ENCODE measurements at regions not wholly inside any gene's neighbourhood (a gene's known extent, or its start where the extent isn't known, plus 50 kb on each side); places are given as distances from the start of the nearest gene placed in this dataset.

DNA sequence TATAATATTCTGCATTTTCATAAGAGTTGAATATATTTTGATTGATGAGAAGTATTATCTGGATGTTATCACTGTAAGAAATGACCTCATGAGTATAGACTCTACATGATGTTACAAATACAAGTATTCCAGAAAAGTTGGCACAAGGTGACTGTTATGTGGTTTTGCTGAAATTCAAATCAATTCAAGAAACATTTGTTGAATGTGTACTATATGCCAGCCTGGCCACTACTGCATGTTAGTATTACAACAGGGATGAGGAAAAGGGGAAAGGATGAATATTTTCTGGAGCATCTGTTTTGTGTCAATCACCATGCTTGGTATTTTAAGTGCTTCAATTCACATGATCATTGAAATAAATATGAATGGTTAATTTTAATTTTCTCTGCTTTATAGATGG, 250.9 kb upstream of the PBX1 start:
- Histone ChIP-seq H3K79me2 (ENCODE audit: low read length) (no peaks in the 10 kb centered on the region), H3K9ac (ENCODE audit: low read length) (no peak overlapping the region), H3K36me3 (replicated peaks; ENCODE audit: low read depth, low read length) (no peaks in the 10 kb centered on the region), H4K20me1 (ENCODE audit: insufficient read depth, low read length) (no peaks in the 10 kb centered on the region), H3K9me3 (ENCODE audit: insufficient read depth, low read length) (no peaks in the 10 kb centered on the region), H3K27me3 (ENCODE audit: low read depth, low read length) (no peaks in the 10 kb centered on the region), H3K4me2 (ENCODE audit: low read length) (no peak overlapping the region), H3K4me3 (ENCODE audit: low read length) (no peak overlapping the region), H2AFZ (ENCODE audit: low read depth, low read length) (no peak overlapping the region), H3K27ac (ENCODE audit: low read length) (no peak overlapping the region), H3K4me1 (ENCODE audit: low read length) (no peaks in the 10 kb centered on the region)
- TF ChIP-seq CTCF (IDR thresholded peaks at IDR 0.05; ENCODE audit: low read depth, low read length) (no peak), EZH2phosphoT487 (IDR thresholded peaks at IDR 0.05; ENCODE audit: low read depth) (no peak)

GRCh38 chr1:164310166-164310565, 248.8 kb upstream of the PBX1 start:
- no peaks in the 10 kb centered on the region for H3K36me3 ChIP-seq (replicated peaks; ENCODE audit: low read depth, low read length)
- H3K4me2 ChIP-seq (ENCODE audit: low read length), result no peak overlapping the region
- no peak overlapping the region for H3K4me3 ChIP-seq (ENCODE audit: low read length)
- H3K9me3 ChIP-seq (ENCODE audit: insufficient read depth, low read length), result no peaks in the 10 kb centered on the region
- no peak overlapping the region for H3K9ac ChIP-seq (ENCODE audit: low read length)
- TF ChIP-seq EZH2phosphoT487 (IDR thresholded peaks at IDR 0.05; ENCODE audit: low read depth), result no peak
- TF ChIP-seq CTCF (IDR thresholded peaks at IDR 0.05; ENCODE audit: low read depth, low read length), result no peak
- H3K27me3 ChIP-seq (ENCODE audit: low read depth, low read length), result no peaks in the 10 kb centered on the region
- H3K4me1 ChIP-seq (ENCODE audit: low read length), result no peaks in the 10 kb centered on the region
- no peak overlapping the region for H3K27ac ChIP-seq (ENCODE audit: low read length)
- H3K79me2 ChIP-seq (ENCODE audit: low read length), result no peaks in the 10 kb centered on the region
- H2AFZ ChIP-seq (ENCODE audit: low read depth, low read length), result no peak overlapping the region
- H4K20me1 ChIP-seq (ENCODE audit: insufficient read depth, low read length), result no peaks in the 10 kb centered on the region

- Histone ChIP-seq H3K9ac (ENCODE audit: low read length) (no peak overlapping the region), H3K27ac (ENCODE audit: low read length) (no peak overlapping the region), H4K20me1 (ENCODE audit: insufficient read depth, low read length) (no peaks in the 10 kb centered on the region), H3K9me3 (ENCODE audit: insufficient read depth, low read length) (no peaks in the 10 kb centered on the region), H3K4me2 (ENCODE audit: low read length) (no peak overlapping the region), H3K4me3 (ENCODE audit: low read length) (no peak overlapping the region), H3K36me3 (replicated peaks; ENCODE audit: low read depth, low read length) (no peaks in the 10 kb centered on the region), H3K27me3 (ENCODE audit: low read depth, low read length) (no peaks in the 10 kb centered on the region), H2AFZ (ENCODE audit: low read depth, low read length) (no peak overlapping the region), H3K79me2 (ENCODE audit: low read length) (no peaks in the 10 kb centered on the region), H3K4me1 (ENCODE audit: low read length) (no peaks in the 10 kb centered on the region)
- no peak for TF ChIP-seq CTCF (IDR thresholded peaks at IDR 0.05; ENCODE audit: low read depth, low read length)
- no peak for TF ChIP-seq EZH2phosphoT487 (IDR thresholded peaks at IDR 0.05; ENCODE audit: low read depth)
Observed at GRCh38 chr1:164311377-164311776, 247.6 kb upstream of the PBX1 start.

DNA sequence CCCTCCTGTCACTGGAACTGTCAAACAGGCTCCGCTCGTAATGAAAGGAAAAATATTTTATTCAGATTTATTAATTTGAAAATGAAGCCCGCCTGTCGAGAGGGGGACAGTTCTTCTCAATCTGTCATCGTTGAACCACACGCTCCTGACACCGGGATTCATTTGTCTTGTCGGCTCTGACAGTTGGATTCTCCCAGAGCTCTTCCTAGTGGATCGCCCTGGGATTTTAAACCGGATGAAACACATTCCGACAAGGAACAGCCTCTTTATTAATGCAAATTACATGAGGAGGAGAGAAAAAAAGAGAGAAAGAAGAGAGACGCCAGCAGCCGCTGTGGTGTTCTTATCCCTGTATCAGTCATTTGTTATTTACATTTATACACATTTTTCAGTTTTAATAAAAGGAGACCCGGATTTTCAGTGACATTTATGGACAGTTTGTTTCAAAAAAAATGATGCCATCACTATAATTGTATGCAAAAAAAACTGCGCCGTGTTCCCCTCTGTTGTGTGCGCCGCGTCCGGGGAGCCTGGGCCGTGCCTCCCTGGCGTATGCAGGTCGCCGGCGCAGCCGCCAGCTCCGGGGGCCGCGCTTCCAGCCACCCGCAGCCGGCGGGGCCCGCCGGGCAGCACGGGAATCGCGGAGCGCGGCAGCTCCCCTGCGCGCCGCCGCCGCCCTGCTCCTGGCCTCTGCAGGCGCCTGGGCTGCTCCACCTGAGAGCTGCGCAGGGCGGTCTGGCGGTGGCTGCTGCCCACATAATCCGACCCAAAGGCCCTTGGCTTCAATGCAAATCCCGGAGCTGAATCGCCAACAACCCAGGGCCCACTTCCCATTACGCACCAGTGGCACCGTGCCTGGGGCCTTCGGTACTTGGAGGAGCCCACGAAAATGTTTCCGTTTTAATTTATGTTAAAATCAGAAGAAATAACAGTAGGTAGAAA, 237.9 kb upstream of the PBX1 start:
- no peak overlapping the region for H3K4me3 ChIP-seq (ENCODE audit: low read length)

More for the DNA sequence above, 237.9 kb upstream of the PBX1 start:
- TF ChIP-seq EZH2phosphoT487 (IDR thresholded peaks at IDR 0.05; ENCODE audit: low read depth) (no peak), CTCF (IDR thresholded peaks at IDR 0.05; ENCODE audit: low read depth, low read length) (no peak)
- Histone ChIP-seq H3K27me3 (ENCODE audit: low read depth, low read length) (no peaks in the 10 kb centered on the region), H2AFZ (ENCODE audit: low read depth, low read length) (no peak overlapping the region), H3K27ac (ENCODE audit: low read length) (no peak overlapping the region), H3K4me1 (ENCODE audit: low read length) (no peaks in the 10 kb centered on the region), H3K36me3 (replicated peaks; ENCODE audit: low read depth, low read length) (no peaks in the 10 kb centered on the region), H3K9me3 (ENCODE audit: insufficient read depth, low read length) (no peaks in the 10 kb centered on the region), H3K4me2 (ENCODE audit: low read length) (no peak overlapping the region), H3K79me2 (ENCODE audit: low read length) (no peaks in the 10 kb centered on the region), H3K9ac (ENCODE audit: low read length) (no peak overlapping the region), H4K20me1 (ENCODE audit: insufficient read depth, low read length) (no peaks in the 10 kb centered on the region)
